Fibroblast of skin of right biceps (primary cell): ENCODE measurements at regions not wholly inside any gene's neighbourhood (a gene's known extent, or its start where the extent isn't known, plus 50 kb on each side); places are given as distances from the start of the nearest gene placed in this dataset.
"Not testable (repeated sequence)": the region's sequence is repeated elsewhere in the genome, so short reads cannot be mapped to it uniquely, and the experiment has no call there.

Experiments
- DNase-seq: peaks from one replicate; pipeline ENCODE4 v3.0.0-alpha.2; 2013

- no peak for DNase-seq
These were observed 384.0 kb upstream of the FZD8 start for GRCh38 chr10:36026081-36026480.

DNA sequence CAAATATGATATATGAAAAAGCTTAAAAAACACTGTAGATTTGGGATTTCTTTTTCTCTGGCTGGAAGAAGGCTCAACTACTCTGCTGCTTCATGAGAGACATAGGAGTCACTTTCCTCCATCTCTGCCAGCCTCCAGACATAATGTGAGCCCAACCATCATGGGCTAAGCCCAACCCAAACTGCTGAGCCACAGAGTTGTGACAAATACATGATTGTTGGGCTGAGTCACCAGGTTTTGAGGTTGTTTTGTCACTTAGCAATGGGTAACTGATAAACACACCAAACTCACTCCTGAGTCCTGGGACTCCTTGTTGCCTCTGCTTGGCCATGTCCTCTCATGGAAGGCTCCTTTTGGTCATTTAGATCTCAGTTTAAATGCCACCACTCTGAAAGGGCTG lies 381.8 kb upstream of the FZD8 start:
- DNase-seq = peak; percentile 85

DNA sequence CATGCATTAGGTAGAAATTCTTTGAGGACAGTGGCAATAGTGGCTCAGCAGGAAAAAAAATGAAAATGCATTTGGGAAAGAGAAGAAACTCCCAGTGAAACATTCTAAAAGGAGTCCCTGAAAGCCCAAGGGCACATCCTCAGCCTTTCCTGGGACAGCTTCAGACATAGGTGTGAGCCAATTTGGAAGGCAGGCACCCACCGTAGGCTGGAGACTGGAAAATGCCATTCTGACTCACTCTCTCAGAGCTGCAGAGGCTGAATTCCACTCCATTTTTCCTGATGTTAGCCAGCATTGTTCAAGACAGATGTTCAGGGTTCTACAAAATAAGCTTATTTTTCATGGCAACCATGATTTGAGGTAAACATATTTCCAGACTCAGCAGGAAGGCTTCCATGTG lies 379.0 kb upstream of the FZD8 start:
- no peak for DNase-seq

DNA sequence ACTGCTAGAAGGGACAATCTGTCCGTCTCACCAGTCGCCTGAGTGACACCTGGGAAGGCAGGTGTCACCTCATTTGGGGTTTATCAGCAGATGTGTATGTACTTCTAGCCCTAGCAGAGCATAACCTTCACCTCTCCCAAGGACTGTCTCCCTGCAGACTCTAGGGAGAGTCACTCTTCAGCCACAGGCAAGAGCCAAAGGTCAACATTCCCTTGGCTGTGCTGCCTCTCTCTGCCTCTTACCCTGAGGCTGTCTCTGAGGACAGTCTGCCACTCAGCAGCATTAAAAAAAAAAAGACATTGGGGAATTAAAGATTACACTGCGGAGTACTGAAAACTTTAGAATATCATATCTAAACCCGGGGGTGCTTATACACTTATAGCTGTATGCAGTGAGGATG lies 377.7 kb upstream of the FZD8 start:
- DNase-seq = no peak

- DNase-seq = no peak
These were observed 376.9 kb upstream of the FZD8 start for GRCh38 chr10:36018996-36019395.

DNA sequence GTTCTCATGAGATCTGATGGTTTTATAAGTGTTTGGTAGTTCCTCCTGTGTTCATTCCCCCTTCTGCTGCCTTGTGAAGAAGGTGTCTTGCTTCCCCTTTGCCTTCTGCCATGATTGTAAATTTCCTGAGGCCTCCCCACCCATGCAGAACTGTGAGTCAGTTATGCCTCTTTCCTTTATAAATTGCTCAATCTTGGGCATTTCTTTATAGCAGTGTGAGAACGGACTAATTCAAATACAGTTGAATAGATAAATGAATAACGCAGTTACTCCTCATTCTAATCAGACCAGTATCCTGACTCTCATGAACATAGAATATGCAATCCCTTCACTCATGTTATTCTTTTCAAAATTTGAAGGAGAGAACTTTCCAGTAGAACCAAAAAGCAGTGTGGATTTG lies 375.0 kb upstream of the FZD8 start:
- no peak for DNase-seq

GRCh38 chr10:36007369-36007768 lies 365.3 kb upstream of the FZD8 start:
- DNase-seq = no peak

DNA sequence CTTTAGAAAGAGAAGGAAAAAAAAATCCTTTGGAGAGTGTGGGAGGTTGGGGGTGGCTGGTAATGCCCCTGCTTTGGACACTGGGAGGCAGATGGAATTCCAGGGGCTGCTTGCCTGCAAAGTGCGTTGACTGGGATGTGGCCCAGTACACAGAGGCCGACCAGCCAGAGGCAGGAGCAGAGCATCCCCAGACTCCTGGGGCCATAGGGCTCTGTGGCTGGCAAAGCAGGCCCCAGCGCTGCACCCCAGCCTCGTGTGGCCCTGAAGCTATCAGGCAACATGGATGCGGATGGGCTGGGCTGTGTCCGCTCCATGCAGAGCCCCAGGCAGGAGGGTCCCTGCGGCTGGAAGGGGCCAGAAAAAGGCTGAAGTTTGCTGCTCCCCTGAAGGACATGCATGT lies 361.6 kb upstream of the FZD8 start:
- DNase-seq = no peak

DNA sequence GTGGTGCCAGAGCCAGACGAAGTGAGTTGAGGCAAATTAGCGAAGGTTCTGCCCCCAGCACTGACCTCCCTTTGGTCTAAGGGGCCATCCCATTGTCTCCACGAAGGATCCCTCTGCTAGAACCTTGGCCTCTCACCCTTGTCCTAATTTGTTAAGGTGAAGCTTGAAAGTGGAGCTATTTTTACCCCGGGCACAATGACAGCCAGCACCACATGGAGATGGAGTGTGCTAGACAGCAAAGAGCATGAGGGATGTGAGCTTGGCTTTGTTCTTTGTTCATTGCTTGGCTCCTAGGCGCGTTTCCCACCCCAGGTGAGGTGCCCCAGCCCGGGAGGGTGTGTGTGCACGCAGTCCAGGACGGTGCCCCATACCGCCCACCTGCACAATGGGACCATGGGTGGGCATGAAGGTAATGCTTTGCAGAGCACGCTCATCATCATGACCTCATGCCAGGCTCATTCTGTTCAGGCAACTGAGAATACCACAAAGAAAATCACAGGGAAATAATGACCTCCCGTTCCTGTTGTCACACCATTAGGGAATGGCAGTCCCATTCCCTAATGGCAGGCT lies 361.0 kb upstream of the FZD8 start:
- DNase-seq = no peak

GRCh38 chr10:36002445-36002844 lies 360.3 kb upstream of the FZD8 start:
- DNase-seq = no peak

DNA sequence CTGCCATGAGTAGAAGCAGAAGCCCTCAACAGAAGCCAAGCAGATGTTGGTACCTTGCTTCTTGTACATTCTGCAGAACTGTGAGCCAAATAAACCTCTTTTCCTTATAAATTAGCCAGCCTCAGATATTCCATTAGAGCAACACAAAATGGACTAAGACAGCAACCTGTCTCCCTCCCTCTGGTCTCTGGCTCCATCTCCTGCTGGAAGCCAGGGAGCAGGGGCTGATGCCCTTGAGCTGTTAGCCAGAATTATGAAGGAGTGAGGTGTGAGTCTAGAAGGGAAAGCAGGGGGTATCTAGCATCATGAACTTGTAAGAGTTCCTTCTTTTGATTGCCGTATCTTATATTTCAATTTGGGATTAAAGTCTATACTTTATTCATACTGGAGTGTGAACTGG lies 358.7 kb upstream of the FZD8 start:
- not testable (repeated sequence) for DNase-seq

- DNase-seq = no peak
These were observed 355.9 kb upstream of the FZD8 start for GRCh38 chr10:35998026-35998425.

DNA sequence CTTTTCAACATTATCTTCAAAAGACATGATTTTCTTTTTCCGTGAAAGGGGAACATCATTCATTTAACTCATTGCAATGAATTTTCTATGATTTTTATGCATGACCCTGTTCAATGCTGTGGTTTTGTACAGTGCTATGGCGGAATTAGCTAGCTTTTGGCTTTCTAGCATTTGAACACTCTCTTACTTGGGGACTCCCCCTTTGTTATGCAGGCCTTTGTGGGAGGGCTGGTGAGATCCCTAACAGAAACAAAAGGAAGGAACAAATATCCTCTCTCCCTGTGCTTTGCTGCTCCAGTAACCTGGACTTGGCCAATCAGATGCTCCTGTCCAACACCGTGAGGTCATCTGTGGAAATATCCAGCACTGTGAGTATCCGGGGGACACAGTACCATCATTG lies 353.4 kb upstream of the FZD8 start:
- no peak for DNase-seq

- DNase-seq = no peak
These were observed 351.8 kb upstream of the FZD8 start for GRCh38 chr10:35993591-35994515.

GRCh38 chr10:35992107-35992506 lies 350.0 kb upstream of the FZD8 start:
- DNase-seq = no peak

DNA sequence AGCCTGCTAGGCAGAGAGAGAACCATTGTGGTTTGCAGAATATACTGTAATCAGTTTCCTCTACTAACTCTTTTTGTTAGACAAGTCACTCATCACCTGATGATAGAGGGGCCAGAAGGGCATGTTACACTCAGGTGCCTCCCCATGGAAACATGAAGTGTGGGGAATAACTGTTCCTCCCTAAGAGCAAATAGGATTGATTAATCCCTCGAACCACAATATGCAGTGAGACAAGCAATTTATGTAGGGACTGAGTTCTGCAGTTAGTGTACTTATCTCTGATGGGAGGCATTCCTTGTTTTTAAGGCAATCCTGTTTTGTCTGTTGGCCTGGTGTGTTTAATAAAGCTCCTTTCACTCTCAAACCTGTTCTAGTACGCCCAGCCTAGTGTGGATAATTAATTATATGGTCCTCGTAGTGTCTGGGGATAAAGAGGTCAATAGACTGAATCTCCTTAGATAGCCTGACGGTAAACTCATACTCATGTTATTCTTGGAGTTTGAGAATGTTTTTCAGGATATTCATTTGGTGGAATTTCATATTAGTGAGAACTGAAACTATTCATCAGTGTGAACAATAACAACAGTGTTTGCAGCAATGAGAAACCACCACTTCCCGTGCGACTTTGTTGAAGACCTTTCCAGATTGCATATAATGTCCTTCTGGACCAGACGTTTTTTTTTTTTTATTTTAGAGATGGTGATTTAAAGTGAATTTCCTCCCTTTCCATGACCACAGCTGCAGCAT lies 344.8 kb upstream of the FZD8 start:
- no peak for DNase-seq

GRCh38 chr10:35979116-35979515 lies 337.0 kb upstream of the FZD8 start:
- DNase-seq = no peak

- not testable (repeated sequence) for DNase-seq
These were observed 332.0 kb upstream of the FZD8 start for GRCh38 chr10:35973912-35974591.

DNA sequence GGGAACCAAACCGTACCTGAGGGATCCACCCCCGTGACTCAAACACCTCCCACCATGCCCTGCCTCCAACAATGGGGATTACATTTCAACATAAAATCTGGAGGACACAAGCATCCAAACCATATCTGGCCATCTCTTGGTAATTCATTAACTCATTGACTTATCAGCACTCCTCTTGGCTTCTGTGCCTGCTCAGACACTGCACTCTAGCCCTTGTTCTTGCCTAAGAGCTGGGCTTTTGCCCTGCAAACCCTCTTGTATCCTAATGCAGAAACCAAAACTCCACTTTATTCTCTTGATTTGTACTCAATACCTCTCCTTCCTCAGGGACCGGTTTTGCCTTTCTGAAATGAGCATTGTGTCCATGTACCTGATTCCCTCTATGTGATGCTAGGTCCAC lies 330.2 kb upstream of the FZD8 start:
- DNase-seq = no peak

- no peak for DNase-seq
These were observed 329.3 kb upstream of the FZD8 start for GRCh38 chr10:35971397-35971796.

GRCh38 chr10:35963685-35964084 lies 321.6 kb upstream of the FZD8 start:
- no peak for DNase-seq

- DNase-seq = peak; percentile 48
These were observed 319.4 kb upstream of the FZD8 start for GRCh38 chr10:35961501-35961900.

- DNase-seq = peak; percentile 9
These were observed 317.2 kb upstream of the FZD8 start for GRCh38 chr10:35959252-35959651.
